HG03469 (cell line): ENCODE measurements at regions not wholly inside any gene's neighbourhood (a gene's known extent, or its start where the extent isn't known, plus 50 kb on each side); places are given as distances from the start of the nearest gene placed in this dataset.

Experiments used
- ATAC-seq: cut with Tn5 transposase; IDR thresholded peaks from one replicate; pipeline ENCODE4 v1.9.1; 2021; ENCODE audit warnings: mild to moderate bottlenecking, moderate library complexity, moderate number of reproducible peaks; ENCODE audit not compliant: unreplicated experiment

DNA sequence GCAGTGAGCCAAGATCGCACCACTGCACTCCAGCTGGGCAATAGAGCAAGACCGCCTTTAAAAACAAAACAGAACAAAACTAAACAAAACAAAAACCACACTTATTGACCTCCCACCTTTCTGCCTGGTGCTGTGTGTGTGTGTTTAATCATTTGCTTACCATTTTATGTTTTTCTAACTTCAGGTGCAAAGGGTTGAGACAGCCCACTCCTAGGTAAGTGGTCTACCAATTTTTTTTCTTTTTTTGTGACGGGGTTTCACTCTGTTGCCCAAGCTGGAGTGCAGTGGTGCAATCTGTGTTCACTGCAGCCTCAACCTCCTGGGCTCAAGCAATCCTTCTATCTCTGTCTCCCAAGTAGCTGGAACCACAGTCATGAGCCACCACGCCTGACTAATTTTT, 65.8 kb downstream of the SALL1 start:
- ATAC-seq: no peak

DNA sequence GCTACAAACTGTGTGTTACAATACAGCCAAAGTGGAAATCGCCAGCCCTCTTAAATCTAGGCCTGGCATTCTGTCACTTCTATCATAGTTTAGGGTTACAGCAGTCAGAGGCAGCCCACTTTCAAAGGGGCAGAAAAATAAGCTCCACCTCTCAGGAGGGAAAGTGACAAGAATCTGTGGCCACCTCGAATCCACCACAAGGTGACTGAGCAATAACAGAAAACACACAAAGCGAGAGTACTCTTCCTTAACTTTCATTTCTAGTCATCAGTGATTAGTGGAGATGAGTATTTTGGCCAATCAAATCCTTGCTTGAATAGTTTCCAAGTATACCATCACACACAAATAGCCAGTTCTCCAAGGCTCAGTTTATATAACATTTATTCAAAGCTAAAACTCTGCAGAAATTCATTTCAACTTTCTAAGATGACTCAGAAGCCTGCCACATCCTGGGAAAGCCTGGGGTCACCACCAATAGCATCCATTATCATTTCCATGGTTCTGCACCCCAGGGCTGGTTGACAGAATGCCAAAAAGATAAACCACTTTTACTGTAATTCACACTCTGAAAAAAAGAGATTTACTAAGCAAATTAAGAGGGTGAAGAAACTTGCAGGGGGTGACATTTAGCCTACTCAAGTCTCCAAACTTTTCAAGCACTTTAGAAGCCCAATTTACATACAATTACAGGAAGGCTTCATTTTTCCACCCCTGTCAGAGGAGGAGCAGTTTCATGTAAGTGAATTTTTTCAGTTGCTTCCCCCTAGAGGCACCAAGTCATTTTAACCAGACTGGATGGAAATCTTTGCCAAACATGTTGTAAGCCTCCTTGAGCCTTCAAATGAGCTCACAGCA, 66.8 kb downstream of the SALL1 start:
- no peak for ATAC-seq

DNA sequence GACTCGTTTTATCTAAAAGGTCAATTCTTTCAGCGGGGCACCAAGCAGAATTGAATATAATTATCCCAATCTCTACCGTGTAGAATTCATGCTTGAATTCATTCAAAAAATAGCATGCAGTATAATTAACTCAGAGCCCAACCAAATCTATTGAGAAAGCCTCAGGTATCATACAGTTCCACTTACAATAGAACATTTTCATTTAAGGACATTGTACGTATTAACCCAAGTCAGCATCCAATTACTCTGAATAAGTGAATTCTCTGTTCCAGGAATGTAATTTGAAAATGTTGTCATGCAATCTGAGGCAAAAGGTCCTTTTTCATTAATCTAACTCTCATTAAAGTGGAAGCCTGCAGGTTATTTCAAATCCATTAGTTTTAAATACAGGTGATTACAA, 78.5 kb downstream of the SALL1 start:
- ATAC-seq: no peak

DNA sequence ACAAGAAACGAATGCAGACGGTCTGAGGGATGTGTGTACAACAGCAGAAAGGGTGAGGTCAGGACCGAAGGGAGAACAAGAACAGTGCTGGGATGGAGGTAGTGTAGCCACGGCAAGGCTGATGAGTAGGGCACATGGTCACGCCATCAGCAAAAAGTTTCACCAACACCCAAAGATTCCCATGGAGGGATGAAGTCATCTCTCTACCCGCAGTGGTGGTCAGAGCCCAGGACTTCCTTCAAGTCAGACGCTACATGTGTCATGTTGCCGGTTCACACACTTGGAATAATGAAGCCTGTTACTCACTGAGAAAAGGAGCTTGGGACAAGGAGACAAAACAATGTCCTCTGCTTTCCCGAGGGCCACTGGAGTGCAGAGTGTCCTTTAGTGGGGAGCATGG, 79.7 kb downstream of the SALL1 start:
- ATAC-seq: no peak

DNA sequence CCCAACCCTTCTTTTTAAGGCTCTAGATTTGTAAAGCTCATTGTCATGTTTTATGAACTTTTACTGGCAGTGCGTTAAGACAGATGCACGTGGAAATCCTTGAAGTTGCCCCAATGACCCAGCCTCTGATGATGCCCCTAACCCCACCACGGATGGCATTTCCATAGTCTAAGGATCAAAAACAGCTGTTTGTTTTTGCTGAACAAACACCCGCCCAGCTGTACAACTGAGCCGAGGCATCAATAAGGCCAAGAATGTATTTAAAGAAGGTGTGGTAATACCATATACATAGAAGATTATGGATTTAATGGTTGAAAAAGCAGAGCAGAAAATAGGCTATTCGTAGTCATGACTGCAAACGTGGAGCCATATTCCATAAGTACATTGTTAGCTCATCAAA, 83.7 kb downstream of the SALL1 start:
- no peak for ATAC-seq

DNA sequence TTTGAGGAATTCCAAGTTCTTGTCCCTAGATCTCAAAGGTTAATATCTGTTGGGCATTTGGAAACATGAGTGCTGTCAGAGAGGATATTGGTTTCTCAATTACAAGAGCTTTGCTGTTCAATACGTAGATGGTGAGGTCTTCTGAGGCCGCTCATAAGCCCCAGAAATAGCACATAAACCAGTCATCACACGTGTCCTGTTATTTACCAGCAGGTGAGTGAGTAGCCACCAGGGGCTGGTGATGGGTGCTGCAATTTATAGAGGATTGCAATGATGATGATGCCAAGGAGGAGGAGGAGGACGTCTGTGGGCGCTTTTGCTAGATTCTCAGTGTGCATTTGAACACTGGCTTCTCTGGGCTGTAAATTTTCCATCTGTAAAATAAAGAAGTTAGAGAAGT, 89.0 kb downstream of the SALL1 start:
- ATAC-seq: no peak

DNA sequence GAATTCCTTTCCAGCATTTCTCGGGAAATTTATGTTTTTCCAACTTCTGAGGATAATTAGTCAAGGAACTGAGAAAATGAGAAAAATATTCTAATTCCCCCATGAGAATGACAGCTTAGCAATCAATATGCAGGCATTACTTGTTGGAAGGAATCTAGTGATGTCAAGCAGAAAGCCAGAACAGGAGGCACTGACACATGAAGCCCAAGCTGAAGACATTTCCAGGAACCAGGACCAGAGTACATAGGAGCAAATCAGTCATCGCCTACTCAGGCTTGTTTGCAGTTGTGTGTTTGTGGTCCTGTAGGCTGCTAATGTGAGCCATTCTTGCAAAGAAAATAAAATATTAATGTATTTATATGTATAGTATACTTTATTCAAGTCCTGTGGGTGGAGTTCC, 89.7 kb downstream of the SALL1 start:
- no peak for ATAC-seq

DNA sequence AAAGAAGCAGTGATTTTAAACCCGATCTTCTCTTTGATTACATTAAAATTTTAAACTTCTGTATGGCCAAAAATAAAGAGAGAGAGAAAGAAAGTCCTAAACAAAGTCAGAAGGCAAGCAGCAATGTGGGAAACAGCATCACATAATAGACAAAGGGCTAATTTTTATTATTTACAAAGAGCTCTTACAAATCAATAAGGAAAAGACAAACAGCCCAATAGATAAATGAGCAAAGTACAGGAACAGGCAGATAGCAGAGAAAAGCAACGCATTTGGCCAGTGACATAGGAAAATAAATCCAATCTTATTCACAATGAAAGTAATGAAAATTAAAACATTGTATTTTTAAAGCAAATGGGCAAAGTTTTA, 93.1 kb downstream of the SALL1 start:
- no peak for ATAC-seq

DNA sequence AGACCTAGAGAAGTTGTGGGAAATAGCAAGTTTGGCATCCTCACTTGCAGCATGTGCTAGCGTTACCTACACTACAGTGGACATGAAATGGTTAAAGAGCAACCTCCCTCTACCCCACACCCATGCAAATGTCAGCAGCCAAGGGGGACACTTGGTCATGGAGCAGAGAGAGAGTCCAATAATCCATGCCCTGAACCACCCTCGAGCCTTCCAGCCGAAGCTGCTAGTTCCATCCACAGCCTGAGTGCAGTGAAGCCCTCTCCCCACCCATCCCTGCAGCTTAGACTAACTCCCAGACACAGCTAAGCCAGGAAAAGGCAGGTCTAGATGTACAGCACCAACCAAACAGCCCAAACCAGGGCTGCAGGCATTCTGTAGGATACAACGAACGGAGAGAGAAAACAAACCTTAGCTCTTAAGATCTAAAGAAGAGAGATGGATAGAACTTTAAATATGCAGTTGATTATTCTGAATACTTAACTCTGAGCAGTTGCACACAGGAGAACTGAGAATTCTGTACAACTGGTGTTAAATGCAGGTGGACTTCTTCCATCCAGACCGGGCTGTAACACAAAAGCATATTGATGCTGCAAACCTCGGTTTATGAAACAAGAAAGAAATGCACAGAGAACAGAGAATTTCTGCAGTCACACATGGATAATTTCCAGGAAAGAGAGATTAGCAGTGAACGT, 93.8 kb downstream of the SALL1 start:
- no peak for ATAC-seq

DNA sequence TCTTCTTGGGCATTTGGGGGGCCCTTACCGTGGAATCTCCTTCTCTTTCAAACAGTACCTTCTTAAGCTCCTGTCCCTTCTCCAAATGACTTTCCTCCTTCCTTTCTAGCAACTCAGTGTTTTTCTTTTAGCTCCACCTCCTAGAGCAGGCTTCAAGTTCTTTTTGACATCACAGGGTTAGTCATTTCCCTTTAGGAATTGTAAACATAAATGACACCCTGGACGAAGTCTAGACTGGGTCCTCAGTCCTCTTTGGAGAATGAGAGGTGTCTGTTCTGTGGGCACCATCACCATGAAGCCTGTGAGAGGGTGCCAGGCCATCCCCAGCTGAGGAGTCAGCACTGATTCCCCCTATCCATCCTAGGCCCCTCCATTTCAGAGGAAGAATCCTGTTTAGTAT, 94.7 kb downstream of the SALL1 start:
- ATAC-seq: no peak

DNA sequence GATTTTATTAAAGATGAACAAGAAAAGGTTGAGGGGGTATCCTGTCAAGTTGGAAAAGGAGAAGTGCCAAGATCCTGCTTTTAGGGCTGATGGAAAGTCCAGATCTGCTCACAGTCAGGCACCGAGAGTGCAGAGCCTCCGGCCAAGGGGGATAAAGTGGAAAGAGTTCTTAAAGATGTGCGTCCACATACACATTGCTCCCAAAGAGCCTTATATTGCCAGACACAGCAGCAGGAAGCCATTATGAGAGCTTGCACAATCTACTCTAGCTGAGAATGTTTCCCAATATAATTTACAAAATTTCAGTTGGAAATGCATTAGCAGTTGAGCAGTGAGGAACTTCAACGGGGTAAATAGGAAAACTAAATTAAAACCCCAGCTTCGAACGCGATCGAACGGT, 95.6 kb downstream of the SALL1 start:
- no peak for ATAC-seq

DNA sequence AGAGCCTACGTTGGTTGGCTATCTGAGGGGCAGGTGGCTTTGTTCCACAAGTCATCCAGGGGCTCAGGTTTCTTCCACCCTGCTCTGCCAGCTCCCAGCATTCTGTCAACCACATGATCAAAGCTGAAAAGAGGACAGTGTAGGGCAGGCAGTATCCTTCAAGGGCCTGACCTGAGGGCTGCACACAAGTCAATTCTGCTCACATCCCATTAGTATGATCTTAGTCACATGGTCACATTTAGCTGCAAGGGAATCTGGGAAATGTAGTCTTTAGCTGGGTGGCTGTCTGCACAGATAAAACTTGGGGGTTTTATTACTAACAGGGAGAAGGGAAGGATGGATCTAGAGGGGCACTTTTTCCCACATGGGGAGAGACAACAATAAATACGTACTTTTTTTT, 97.3 kb downstream of the SALL1 start:
- ATAC-seq: no peak

DNA sequence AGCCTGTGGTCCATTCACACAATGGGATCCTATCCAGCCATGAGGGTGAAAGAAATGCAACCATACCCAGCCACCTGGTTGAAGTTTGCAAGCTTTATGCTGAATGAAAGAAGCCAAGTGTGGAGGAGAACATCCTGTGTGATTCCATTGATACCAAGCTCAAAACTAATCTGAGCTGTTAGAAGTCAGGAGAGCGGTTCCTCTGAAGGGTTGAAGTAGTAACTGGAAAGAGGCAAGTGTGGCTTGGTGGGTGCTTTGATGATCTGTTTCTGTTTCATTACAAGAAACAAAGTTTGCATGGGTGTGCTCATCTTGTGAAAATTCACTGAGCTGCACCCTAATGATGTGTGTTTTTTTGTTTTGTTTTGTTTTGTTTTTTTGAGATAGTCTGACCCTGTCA, 99.4 kb downstream of the SALL1 start:
- ATAC-seq: no peak

DNA sequence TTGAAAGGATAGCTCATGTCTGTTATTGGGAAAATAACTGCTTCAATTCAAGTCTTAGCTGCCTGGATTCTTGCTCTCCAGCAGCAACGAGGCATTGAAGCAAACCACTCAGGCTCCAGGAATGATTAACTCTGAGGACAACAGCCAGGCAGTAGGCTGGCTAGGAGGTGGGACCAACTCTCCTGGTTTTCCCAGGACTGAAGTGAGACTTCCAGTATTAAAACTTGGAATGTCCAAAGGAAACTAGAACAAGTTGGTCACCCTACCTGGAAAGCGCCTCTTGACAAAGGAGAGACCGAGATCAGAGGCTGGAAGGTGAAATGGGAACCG, 100.7 kb downstream of the SALL1 start:
- ATAC-seq: no peak

DNA sequence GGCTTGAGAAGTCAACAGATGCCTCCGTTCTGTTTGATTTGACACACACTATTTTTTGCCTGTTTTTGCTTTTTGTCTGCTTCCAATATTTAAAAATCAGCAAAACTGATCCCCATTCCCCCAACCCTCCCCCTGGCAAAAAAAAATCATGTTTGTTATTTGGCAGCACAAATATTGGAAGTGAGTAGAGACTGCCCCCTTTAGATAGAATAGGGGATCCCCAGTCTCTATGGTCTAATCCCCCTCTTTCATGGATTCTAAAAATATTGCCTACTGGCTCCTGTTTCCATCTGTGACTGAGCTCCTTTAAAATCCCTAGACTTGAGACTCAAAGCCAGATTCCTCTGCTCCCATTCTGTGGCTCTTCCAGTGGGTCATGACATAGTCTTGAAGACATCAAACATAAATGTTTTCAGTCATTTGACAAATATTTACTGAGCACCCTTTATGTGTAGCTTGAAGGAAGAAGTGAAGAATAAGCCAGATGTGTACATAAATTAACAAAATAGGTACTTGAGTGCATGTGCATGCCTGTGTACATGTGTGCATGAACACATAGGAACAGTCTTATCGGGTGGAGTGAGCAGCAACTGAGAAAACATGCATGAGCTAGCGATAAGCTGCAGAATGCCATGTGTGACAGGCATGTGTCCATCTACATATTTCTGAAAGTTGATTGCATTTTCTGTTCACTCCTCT, 101.2 kb downstream of the SALL1 start:
- no peak for ATAC-seq

DNA sequence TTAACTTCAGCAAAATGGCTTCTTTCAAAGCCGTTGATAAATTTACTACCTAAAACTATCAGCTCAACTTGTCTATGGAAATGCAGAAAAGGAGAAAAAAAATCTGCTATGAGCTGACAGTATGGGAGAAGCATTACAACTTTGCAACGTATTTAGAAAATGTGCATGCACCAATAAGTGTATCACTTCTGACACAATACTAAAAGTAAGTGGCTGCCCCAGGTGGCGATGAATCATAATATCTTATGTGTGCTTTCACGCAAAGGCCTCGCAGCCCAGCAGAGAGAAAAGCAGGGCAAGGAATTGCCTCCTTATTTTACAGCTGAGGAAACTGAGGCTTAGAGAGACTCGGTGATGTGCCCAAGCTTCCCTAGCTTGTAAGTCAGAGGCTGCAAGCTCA, 101.8 kb downstream of the SALL1 start:
- no peak for ATAC-seq

DNA sequence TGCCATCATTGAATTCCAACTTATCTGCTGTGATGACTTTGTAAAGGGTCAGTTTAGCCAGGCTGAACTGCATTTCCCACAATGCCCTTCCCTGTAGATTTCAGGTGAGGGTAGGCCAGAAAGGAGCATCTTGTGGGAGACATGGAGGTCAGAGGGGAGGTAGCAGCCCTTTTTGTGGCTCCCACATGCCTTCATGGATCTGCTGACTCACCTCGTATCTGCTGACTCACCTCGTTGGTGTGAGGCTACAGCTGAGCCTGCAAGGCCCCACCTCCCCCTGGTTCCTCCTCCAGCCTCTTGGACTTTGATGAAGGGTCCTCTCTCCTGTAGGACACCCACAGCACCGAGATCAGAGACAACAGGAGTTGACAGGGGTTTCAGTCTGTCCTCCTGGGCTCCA, 102.5 kb downstream of the SALL1 start:
- ATAC-seq: no peak

DNA sequence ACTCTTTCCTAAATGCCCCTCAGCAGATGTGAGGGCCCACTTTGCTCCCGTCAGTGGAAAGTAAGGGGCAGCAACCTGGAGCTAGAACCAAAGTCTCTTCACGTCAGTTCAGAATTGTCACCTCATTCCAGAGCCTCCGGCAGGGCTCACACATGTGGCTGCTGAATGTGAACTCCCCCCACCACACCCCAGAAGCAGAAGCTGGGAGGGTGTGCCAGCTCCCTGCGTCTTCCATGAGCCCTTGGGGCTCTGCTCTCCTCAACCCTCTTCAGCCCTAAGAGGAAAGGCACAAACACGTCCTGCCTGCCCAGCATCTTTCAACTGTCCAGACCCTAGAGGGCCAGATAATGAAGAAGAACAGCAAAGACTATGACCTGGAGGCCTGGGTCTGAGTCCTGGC, 105.3 kb downstream of the SALL1 start:
- ATAC-seq: no peak

DNA sequence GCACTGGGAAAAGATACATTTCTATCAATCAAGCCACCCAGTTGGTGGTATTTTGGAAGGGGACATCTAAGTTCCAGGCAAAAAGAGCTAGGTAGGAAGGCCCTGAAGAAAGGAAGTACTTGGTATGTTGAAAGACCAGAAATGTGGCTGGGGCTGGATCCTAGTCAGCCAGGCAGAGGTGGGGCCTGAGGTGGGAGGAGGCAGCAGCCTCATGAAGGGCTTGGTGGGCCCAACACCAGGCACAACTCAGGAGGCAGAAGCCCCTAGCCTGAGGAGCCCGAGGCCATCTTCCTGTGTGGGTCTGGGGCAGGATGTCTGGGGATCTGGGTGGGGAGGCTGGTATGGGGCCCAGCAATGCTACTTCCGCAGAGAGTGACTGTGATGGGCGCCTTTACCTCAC, 105.9 kb downstream of the SALL1 start:
- no peak for ATAC-seq

DNA sequence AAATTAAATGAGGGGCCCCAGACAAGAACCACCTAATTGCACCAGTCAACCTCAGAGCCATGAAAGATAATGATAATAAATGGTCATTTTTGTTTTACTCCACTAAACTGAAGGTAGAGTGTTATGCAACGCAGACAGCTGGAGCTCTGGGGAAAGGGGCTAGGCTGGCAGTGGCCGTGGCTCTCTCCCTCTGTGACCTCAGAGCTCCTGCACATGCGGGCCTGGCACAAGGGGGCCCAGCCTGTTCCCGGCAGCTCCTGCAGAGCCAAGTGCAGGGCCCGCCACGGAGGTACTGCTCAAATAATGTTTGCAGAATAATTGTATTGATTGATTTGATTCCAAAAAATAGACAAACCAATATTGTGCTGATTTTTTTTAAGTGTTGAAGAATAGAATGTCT, 109.5 kb downstream of the SALL1 start:
- no peak for ATAC-seq

DNA sequence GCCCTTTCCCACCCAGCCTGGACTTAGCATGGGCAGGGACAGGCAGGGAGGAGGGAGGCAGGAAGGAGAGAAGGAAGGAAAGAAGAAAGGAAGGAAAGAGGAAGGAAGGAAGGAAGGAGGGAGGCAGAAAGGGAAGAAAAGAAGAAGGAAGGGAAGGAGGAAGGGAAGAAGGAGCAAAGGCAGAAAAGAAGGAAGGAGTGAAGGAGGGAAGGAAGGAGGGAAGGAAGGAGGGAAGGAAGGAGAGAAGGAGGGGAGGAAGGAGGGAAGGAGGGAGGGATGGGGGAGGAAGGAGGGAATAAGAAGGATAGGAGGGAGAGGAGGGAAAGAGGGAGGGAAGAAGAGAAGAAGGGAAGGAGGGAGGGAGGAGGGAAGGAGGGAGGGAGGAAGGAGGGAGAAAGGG, 110.4 kb downstream of the SALL1 start:
- no peak for ATAC-seq

DNA sequence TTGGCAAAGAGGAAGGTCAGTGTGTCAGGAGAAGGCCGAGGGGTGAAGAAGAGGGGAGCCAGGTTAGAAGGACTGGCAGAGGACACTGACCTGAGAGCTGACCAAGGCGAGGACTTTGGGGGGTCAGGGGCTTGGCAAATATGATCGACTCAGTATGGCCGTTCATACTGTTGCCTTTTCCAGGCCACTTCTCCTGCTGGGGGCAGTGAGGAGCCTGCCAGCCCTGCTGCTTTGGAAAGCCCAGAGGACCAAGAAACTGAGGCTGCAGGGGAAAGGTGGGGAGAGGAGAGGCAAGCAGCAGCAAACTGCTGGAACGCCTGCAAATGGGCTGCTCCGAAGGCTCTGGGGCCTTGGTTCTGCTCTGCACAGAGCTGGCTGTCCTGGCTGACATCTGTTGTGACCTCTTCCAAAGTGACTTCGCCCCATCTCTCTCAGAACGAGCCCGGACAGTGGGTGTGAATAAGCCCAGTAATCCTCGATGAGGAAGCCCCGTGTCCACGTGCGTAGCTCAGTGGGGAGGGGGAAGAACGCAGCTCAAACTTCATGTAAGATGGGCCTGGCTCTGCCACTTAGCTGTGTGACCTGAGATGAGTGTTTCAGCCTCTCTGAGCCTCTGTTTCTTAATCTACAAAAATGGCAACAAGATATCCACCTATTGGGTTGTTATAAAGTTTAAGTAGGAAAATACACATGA, 111.3 kb downstream of the SALL1 start:
- ATAC-seq: no peak
